Tibial nerve (tissue), 4 donors: ENCODE measurements at regions not wholly inside any gene's neighbourhood (a gene's known extent, or its start where the extent isn't known, plus 50 kb on each side); places are given as distances from the start of the nearest gene placed in this dataset.

Experiments
- EP300 ChIP-seq, 2 donors: sonication (generic); formaldehyde crosslinking; IDR thresholded peaks; one replicate each; pipeline ENCODE4 v1.6.1; 2017; ENCODE audit warnings: antibody characterized with exemption in 2 of 2, mild to moderate bottlenecking in 1 of 2
- TF ChIP-seq, protein P1 (sequence below), 5 experiments: fragments of 200-600 bp in 3 of 5; fragments of 450-650 bp in 2 of 5; sonication (generic) in 3 of 5; IDR thresholded peaks; one replicate each; pipeline ENCODE4 v1.5.1; 2016 to 2019; ENCODE audit warnings: antibody characterized with exemption in 5 of 5, mild to moderate bottlenecking in 3 of 5, moderate library complexity in 2 of 5

DNA sequence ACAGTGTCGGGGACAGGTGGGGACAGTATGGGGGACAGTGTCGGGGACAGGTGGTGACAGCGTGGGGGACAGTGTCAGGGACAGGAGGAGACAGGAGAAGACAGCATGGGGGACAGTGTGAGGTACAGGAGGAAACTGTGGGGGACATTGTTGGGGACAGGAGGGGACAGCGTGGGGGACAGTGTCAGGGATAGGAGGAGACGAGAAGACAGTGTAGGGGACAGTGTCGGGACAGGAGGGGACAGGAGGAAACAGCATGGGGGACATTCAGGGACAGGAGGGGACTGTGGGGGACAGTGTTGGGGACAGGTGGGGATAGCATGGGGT, 139.5 kb downstream of the TMEM121 start:
- TF ChIP-seq, protein P1, sequence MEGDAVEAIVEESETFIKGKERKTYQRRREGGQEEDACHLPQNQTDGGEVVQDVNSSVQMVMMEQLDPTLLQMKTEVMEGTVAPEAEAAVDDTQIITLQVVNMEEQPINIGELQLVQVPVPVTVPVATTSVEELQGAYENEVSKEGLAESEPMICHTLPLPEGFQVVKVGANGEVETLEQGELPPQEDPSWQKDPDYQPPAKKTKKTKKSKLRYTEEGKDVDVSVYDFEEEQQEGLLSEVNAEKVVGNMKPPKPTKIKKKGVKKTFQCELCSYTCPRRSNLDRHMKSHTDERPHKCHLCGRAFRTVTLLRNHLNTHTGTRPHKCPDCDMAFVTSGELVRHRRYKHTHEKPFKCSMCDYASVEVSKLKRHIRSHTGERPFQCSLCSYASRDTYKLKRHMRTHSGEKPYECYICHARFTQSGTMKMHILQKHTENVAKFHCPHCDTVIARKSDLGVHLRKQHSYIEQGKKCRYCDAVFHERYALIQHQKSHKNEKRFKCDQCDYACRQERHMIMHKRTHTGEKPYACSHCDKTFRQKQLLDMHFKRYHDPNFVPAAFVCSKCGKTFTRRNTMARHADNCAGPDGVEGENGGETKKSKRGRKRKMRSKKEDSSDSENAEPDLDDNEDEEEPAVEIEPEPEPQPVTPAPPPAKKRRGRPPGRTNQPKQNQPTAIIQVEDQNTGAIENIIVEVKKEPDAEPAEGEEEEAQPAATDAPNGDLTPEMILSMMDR (IDR thresholded peaks at IDR 0.05) = no peak
- no peak for TF ChIP-seq EP300 (IDR thresholded peaks at IDR 0.05)
